HG03097 (cell line): ENCODE measurements at regions not wholly inside any gene's neighbourhood (a gene's known extent, or its start where the extent isn't known, plus 50 kb on each side); places are given as distances from the start of the nearest gene placed in this dataset.

Source experiments
- ATAC-seq: cut with Tn5 transposase; IDR thresholded peaks from one replicate; pipeline ENCODE4 v1.9.1; 2021; ENCODE audit not compliant: unreplicated experiment, low FRiP score

DNA sequence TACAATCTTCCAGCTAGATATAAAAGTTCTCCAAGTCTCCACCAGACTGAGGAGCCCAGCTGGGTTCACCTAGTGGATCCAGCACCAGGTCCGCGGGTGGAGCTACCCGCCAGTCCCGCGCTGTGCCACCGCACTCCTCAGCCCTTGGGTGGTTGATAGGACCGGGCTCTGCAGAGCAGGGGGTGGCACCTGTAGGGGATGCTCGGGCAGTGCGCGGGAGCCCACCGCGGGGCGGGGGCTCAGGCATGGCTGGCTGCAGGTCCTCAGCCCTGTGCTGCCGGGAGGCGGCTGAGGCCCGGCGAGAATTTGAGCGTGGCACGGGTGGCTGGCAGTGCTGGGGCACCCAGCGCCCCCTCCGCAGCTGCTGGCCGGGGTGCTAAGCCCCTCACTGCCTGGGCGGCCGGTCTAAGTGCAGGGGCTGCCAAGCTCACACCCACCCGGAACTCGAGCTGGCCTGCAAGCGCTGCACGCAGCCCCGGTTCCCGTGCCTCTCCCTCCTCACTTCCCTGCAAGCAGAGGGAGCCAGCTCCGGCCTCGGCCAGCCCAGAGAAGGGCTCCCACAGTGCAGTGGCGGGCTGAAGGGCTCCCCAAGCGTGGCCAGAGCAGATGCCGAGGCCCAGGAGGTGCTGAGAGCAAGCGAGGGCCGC lies 542.8 kb upstream of the PCDH9 start:
- ATAC-seq: no peak

DNA sequence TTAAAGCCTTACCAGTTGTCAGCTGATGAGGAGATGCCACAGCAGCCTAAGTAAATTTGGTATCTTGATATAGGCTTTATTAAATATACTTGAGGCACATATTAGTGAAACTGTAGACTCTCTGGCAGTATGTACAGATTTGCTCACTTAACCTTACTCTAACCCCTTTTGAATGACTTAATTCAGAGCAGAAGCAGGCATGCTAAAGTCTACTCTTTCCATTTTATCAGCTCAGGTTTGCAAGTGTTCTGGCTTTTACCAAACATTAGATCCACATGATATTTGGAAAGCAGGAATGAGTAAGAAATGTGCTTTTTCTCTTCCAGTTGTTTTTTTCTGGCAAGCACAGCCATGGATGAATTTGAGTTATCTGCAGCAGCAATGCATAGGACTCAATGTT lies 541.0 kb upstream of the PCDH9 start:
- no peak for ATAC-seq

DNA sequence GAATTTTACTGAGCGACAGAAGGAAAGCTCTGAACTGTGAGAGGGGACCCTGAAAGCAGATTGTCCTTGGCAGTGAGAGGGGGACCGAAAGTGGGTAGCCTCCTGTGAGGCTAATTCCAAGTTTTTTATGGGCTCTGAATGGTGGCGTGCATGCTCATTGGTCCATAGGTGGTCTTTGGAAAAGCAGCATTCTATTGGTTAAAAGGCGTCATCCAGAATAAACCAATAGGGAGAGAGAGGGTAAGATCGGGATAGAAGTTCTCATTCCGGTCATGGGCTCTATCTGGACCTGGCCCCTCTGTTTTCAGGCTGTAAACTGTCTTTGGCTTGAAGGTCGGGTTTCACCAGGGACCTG lies 539.8 kb upstream of the PCDH9 start:
- no peak for ATAC-seq

DNA sequence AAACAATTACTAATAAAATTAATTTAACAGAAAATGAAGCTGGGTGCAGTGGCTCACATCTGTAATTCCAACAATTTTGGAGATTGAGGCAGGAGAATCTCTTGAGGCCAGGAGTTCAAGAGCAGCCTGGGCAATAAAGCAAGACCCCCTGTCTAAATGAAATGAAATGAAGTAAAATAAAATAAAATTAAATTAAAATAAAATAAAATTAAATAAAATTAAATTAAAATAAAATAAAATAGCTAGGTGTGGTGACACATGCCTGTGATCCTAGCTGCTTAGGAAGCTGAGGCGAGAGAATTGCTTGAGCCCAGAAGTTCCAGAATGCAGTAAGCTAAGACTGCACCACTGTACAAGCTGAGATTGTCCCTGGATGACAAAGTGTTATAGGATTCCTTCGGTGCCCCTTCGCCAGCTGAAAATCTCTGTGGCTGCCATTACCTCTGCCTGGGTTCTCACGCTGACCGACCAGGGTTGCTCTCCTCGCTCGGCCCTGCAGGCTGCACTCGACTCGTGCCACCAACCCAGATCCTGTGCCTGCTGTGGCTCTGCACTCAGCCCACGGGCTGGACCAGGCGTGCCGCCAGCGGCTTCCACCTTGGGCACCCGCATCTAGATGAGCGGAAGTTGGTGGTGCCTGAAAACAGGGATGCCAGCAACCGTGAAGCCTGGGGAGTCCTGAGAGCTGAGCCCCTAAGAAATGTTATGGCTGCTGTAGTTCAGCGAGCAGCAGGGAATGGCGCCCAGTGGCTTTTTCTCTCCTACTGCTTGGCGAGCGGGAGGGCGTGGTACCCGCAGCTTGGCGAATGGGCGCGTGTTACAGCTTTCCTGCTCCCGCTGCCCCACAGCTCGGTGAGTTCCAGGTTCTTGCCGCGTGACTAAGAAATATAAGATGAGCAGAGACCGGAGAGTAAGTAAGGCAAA lies 539.2 kb upstream of the PCDH9 start:
- ATAC-seq: no peak

DNA sequence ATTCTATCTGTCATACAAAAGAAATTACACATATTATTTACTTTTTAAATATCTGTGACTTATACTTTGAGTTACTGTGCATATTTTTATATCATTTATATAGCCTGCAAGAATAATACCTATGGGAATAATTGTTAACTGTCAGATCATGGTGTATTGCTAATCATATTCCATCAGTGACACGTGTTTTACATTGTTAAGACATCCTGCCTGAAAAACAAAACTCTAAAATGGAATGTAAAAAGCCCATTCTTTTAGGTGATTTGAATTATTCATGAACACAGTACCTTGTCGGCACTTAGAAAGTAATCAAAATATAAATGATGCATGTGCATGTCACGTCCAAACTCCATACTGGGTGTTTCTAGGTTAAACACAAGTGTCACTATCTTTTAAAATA lies 533.8 kb upstream of the PCDH9 start:
- ATAC-seq: no peak

DNA sequence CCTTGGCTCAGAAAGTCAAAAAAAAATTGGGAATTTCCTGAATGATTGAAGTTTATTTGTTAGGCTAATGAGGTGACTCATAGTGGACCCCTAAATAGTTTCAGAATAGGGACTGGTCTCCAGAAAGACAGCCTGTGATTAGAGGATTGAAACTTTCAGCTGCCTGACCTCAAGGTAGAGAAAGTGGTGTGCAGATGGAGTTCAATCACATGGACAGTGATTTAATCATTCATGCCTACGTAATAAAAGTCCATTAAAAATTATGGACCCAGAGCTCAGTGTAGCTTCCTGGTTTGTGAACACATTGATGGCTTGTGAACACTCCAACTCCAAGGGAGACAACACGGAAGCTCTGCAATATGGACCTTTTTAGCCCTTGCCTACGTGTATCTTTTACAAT lies 533.2 kb upstream of the PCDH9 start:
- ATAC-seq: no peak

DNA sequence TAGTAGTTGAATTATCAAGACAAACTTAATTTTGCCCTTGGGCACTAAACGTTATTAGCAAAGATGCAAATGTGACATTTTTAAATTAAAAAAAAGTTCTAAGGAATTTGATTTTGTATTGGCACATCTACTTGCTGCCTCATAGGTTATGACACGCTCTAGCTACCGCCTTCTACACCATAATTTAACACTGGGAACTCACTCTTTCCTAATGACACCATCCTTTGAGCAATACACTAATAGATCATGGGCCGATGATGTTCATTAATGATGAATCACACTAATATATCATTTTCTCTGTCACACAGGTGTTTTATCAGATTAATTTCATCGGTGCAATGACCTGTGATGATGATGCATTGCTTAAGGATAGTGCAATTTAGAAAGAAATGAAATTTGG lies 528.8 kb upstream of the PCDH9 start:
- ATAC-seq: no peak

DNA sequence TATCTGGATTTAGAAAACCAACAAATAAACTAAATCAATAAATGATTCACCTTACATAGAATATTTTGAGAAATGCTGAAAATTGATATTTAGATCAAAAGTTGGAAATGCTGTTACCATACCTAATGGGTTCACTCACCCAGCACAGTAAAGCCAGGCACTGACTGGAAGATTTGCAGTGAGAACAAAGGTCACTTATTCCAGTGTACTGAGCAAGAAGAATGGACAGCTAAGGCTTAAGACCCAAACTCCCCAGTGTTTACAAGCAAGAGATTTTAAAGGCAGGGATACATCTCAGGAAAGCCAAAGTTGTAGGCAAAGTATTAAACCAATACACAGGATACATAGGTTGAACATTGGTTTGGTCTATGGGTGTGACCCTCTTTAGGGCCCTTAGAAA lies 523.9 kb upstream of the PCDH9 start:
- ATAC-seq: no peak

DNA sequence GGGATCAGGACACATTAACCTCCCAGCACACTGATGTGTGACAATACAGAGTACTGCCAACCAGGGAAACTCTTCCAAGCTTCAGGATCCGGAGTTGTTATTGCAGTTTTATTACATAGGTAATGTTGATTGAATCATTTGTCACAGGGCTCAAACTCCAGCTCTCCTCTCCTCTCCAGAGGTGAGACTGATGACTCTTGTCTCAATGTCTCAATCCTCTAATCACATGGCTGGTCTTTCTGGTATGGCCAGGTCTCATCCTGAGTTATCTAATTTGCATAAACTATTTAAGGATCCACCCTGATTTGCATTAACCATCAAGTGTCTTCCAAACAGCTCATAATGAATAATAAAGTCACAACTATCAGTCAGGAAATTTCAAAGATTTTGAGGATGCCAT lies 522.6 kb upstream of the PCDH9 start:
- no peak for ATAC-seq

DNA sequence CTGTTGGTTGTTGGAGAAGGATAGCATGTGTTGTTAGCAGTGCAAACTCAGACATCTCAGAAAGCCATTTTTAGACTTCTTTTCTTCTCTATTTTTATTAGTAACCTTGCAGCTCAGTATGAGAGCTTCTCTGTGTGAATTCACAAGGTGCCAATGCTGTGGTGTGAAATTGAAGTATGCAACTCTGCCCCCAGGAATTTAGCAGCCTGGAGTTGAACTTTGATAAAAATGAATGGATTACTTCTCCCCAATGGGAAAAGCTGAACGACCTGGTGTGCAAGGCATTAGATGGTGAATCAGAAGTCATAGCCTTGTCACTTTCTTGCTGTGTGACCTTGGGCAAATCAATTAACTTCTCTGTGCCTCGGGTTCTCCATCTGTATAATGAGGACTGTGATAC lies 512.3 kb upstream of the PCDH9 start:
- ATAC-seq: no peak

DNA sequence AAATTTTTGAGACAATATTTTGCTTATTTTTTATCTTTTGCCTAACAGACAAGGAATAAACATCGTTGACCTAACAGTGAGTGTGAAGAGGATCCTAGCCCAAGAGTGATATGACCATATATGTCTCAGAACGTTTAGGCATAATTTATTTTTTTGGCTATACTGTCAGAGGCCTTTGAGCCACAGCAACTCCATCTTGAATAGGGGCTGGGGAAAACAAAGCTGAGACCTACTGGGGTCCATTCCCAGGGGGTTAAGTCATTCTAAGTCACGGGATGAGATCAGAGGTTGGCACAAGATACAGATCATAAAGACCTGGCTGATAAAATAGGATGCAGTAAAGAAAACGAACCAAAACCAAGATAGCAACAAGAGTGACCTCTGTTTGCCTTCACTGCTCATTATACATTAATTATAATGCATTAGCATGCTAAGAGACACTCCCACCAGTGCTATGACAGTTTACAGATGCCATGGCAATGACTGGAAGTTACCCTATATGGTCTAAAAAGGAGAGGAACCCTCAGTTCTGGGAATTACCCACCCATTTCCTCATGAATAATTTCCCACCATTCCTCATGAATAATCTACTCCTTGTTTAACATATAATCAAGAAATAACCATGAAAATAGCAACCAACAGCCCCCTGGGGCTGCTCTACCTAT lies 510.9 kb upstream of the PCDH9 start:
- ATAC-seq: no peak

DNA sequence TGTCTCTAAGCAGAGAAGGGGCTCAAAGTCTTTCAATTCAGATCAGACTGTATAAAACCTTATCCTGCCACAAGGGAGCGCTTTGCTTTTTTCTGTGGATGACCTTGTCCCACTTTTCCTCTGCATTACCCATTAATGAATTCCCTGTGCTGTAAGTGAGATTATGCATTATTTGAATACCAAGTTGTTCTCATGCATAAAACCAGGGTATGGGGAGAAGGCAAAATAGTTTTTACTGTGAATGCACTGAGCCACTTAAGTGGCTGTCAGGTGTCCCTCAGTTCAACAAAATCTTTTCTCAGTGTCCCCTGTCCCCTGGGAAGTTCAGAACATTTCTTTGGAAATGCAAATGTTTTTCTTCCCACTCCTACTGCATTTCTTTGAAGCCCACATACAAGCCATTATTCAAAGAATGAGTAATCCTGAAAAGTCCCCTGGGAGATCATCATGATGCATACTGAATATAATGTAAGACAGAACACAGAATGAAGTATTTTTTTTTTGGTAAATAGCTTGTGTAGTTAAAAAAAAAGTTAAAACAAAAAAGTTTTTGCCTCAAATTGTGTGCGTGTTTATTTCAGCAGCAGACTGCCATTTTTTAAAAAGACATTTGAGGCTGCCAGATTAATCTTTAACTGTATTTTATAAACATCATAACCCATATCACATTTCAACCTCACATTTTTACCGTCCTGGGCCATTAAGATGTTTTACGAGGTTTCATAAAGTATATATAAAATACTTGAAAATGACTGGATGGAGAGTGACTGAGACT lies 506.7 kb upstream of the PCDH9 start:
- no peak for ATAC-seq

DNA sequence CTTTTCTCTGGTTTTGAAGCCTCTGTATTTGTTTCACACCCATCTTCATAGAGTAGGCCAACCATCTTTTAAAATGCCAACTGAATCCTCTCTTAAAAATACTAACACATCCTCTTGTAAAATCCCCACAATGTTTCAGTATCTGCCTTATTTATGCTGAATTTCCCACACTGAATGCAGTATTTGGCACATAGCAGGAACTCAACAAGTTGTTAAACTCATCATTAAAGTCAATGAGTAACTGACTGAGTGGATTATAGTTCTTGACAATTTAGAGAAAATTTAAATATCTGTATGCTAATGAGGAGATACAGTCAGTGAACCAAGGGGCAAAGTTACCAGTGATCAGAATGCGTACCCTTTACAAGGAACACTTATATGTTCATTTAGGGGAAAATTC lies 505.5 kb upstream of the PCDH9 start:
- no peak for ATAC-seq

DNA sequence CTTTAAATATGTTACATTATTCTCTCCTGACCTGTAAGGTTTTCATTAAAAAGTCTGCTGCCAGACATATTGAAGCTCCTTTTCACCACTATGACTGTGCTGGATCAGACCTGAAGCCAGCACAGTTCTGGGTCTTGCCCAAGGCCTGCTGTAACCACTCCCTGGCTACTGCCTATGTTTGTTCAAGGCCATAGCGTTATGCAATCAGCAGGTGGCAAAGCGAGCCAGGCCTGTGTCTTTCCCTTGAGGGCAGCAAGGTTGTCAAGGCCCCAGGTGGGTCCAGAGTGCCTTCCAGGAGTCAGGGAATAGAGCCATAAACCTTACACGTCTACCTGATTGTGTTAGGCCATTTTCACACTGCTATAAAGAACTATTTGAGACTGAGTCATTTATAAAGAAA lies 496.8 kb upstream of the PCDH9 start:
- ATAC-seq: no peak

DNA sequence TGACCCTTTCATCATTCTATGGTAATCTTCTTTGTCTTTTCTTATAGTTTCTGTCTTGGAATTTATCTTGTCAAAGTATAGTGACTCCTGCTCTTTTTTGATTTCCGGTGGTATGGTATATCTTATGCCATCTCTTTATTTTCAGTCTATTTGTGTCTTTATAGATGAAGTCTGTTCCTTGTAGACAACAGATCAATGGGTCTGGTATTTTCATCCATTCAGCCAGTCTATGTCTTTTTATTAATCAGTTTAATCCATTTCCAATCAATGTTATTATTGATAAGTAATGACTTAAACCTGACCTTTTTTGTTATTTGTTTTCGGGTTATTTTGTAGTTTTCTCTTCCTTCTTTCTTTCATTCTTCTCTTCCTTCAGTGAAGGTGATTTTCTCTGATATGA lies 495.9 kb upstream of the PCDH9 start:
- ATAC-seq: no peak

DNA sequence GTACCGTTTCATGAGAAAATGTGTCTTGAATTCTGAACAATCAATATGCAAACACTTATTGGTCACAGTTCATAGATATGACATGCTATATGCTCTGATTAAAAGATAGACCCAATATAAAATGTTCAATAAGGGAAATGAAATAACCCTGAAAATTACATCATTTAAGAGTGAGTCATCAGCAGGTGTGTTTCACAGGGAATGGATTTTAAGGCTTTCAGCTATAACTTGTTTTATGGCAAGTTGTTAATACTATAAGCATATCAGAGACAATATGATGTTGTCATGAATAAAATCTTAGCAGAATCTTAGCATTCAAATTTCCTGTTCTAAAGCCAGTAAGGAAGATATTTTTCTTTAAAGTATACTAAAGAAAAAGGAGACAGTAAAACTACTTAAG lies 483.4 kb upstream of the PCDH9 start:
- no peak for ATAC-seq

DNA sequence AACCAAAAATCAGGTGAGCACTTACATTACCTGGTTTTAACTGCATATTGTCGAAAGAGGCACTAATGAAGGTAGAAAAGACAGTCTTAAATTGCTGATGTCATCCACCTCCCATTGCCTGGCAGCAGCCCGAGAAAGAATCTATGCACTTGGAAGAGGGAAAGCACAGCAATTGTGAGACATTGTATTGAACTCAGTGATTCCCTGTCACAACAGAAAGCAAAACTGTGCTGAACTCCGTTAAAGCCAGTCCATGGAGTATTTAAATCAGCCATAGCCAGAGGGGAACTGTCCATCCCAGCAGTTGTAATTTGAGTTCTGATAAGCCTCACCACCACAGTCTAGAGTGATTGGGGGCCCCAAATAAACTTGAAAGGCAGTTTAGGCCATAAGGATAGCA lies 466.6 kb upstream of the PCDH9 start:
- no peak for ATAC-seq

DNA sequence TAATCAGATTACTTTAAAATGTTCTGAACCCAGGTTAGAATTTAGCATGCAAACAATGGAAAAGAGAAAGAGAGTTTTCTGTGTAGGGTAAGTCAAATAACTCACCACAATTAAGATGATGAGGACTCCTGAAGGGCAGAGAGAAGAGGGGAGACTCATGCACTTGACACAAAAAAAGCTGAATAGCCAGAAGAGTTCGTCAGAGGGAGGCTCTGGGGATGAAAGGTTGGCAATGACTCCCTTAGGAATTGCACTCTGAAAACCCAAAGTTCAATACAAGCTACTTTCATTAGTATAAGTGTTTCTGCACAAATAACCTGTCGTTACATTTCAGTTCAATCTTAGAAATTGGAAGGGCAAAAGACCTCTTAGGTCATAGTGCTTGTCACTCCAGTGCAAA lies 434.4 kb upstream of the PCDH9 start:
- no peak for ATAC-seq

DNA sequence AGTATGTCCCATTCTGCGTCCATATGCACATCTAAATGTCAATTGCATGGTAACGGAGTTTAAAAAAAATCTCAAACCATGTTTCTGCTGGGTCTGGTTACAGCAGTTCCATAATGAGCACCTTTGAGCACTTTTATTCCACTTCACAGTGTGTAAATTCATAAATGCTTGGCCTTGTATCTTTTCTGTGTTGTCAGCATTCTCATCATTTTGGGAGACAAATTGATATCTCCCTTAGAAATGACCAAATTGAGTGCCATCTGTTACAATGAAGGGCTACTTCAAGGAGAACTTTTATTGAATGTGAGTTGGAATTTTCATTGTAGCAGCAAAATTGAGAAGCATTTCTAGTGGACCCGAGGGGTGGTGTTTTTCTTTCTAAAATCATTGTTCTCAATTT lies 432.9 kb upstream of the PCDH9 start:
- ATAC-seq: no peak

DNA sequence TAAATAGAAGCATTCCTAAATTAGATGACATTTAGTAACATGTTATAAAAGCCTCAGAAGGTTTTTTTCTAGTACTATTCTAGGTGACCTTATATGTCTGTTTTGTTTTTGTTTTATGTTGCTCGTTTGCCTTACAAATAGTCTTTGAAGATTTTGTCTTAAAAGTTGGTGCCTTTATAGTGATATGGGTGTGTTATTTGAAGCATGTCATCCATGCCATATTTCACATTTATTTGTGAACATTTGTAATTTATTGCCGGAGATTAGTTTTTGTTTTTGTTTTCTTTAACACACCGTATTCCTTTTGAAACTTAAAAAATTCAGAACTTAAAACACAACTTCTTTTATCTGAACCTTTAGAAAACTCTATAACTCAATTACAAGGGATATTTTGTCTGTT lies 422.8 kb upstream of the PCDH9 start:
- ATAC-seq: no peak

DNA sequence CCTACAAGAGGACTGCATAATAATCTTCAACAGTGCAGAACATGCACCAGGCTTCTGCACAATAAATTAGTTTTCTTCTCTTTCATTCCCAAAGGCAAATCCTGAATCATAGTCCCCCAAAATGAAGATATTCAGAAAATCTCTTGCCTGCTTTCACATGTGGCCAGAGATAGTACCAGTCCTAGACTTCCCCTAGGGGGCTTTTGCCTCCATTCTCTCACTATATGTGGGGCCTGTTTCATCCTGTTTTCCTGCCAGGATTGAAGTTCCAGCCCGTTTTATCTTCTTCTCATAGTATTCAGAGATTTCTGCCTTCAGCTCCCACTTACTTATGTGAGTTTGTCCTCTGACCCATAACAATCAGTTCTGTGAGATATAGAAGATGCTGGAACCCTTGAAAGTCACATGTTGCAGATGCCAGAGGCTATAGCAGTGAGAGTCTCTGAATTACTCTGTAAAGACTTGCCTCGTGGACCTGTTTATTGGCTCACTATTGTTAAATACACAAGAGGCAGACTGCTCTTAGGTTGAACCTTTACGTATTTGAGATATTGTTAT lies 421.9 kb upstream of the PCDH9 start:
- ATAC-seq: no peak
